B cell (primary cell): ENCODE measurements at regions not wholly inside any gene's neighbourhood (a gene's known extent, or its start where the extent isn't known, plus 50 kb on each side); places are given as distances from the start of the nearest gene placed in this dataset.
A peak's percentile ranks its signal among the peaks of the same experiment; 100 is the strongest.
"Not testable (repeated sequence)": the region's sequence is repeated elsewhere in the genome, so short reads cannot be mapped to it uniquely, and the experiment has no call there.

Experiments used
- ATAC-seq: fragments of 200-7000 bp; cut with Tn5 transposase; one replicate; pipeline ENCODE4 v1.10.0; 2021; ENCODE audit warnings: low read depth, mild to moderate bottlenecking, moderate number of reproducible peaks, moderate library complexity
- CTCF ChIA-PET: fragments of 350-600 bp; sonication (Branson Sonifier 250); formaldehyde crosslinking; loops from one replicate; lab custom pipeline; 2021; ENCODE audit warnings: antibody characterized with exemption, inconsistent platforms; lab: Charles Lee
- POLR2A ChIA-PET: fragments of 350-600 bp; sonication (Branson Sonifier 250); formaldehyde crosslinking; loops from one replicate; lab custom pipeline; 2021; ENCODE audit warnings: antibody characterized with exemption; lab: Charles Lee
- DNase-seq: peaks from one replicate; pipeline ENCODE4 v3.0.0; 2013
- H2AFZ ChIP-seq: 2 replicates; pipeline ENCODE4 v1.6.1; 2012; ENCODE audit warnings: mild to moderate bottlenecking, low read depth, low read length; ENCODE audit not compliant: insufficient read depth, poor library complexity, severe bottlenecking
- H3K27ac ChIP-seq, 2 donors: 1 replicate in 1 of 2; 2 replicates in 1 of 2; pipeline ENCODE4 v1.5.1; 2012 to 2013; ENCODE audit warnings: low read length in 2 of 2, mild to moderate bottlenecking in 2 of 2, moderate library complexity in 1 of 2
- H3K27me3 ChIP-seq, 4 experiments: fragments of 200-600 bp in 1 of 4; sonication (generic) in 1 of 4; replicated peaks in 1 of 4; 1 replicate in 2 of 4; 2 replicates in 2 of 4; pipeline versions ENCODE4 v1.6.1 to v1.7.0; 2013 to 2016; ENCODE audit warnings: low read length in 3 of 4, mild to moderate bottlenecking in 2 of 4, mixed read lengths in 1 of 4, moderate library complexity in 1 of 4; ENCODE audit not compliant: insufficient read depth in 4 of 4, control insufficient read depth in 3 of 4; ENCODE audit errors: control extremely low read depth in 1 of 4
- H3K36me3 ChIP-seq, 2 experiments: replicated peaks in 1 of 2; 1 replicate in 1 of 2; 2 replicates in 1 of 2; pipeline versions ENCODE4 v1.6.1 to v1.7.1; 2013; ENCODE audit warnings: low read length in 1 of 2; ENCODE audit not compliant: insufficient read depth in 2 of 2, control insufficient read depth in 1 of 2; ENCODE audit errors: control extremely low read depth in 1 of 2, extremely low read depth in 1 of 2
- H3K4me1 ChIP-seq, 2 donors: fragments of 200-600 bp in 1 of 2; sonication (generic) in 1 of 2; 1 replicate in 1 of 2; 2 replicates in 1 of 2; pipeline versions ENCODE4 v1.5.1 to v1.6.1; 2013 to 2017; ENCODE audit warnings: low read length in 2 of 2; ENCODE audit not compliant: control insufficient read depth in 2 of 2, insufficient read depth in 2 of 2
- H3K4me2 ChIP-seq: replicated peaks from 2 replicates; pipeline ENCODE3; 2012; ENCODE audit warnings: mild to moderate bottlenecking, low read depth, low read length; ENCODE audit not compliant: poor library complexity, severe bottlenecking
- H3K4me3 ChIP-seq, 5 experiments: fragments of 200-600 bp in 1 of 5; sonication (generic) in 1 of 5; 1 replicate in 3 of 5; 2 replicates in 2 of 5; pipeline versions ENCODE4 v1.5.1 to v1.7.0; 2011 to 2016; ENCODE audit warnings: low read length in 4 of 5, mild to moderate bottlenecking in 4 of 5, low read depth in 2 of 5, control low read depth in 1 of 5, moderate library complexity in 1 of 5; ENCODE audit not compliant: insufficient read depth in 1 of 5; ENCODE audit errors: control extremely low read depth in 1 of 5, extremely low read depth in 1 of 5
- H3K79me2 ChIP-seq: fragments of 200-600 bp; sonication (generic); one replicate; pipeline ENCODE4 v1.6.0; 2016; ENCODE audit warnings: low read length; ENCODE audit not compliant: control insufficient read depth, insufficient read depth
- H3K9ac ChIP-seq: fragments of 200-600 bp; sonication (generic); 2 replicates; pipeline ENCODE4 v1.6.1; 2017; ENCODE audit warnings: mild to moderate bottlenecking, low read length, moderate library complexity
- H3K9me3 ChIP-seq, 3 donors: one replicate each; pipeline versions ENCODE4 v1.6.1 to v1.7.1; 2013; ENCODE audit warnings: low read length in 2 of 3; ENCODE audit not compliant: control insufficient read depth in 2 of 3, insufficient read depth in 1 of 3; ENCODE audit errors: control extremely low read depth in 1 of 3
- H4K20me1 ChIP-seq: 2 replicates; pipeline ENCODE4 v1.6.0; 2012; ENCODE audit warnings: mild to moderate bottlenecking, low read length; ENCODE audit not compliant: insufficient read depth, control insufficient read depth, poor library complexity, severe bottlenecking
- H3K27ac Mint-ChIP-seq: one replicate; pipeline ENCODE4 v1.8.0; 2021; ENCODE audit warnings: mixed read lengths
- H3K27me3 Mint-ChIP-seq: one replicate; pipeline ENCODE4 v1.8.0; 2021; ENCODE audit warnings: mixed read lengths
- H3K4me1 Mint-ChIP-seq: one replicate; pipeline ENCODE4 v1.8.0; 2021; ENCODE audit warnings: mixed read lengths
- H3K4me3 Mint-ChIP-seq: one replicate; pipeline ENCODE4 v1.8.0; 2021; ENCODE audit warnings: mixed read lengths
- H3K9me3 Mint-ChIP-seq: one replicate; pipeline ENCODE4 v1.8.0; 2022; ENCODE audit warnings: mixed read lengths; ENCODE audit not compliant: insufficient read depth
- CTCF ChIP-seq: fragments of 200-600 bp; IDR thresholded peaks from one replicate; pipeline ENCODE4 v1.8.0; 2022; ENCODE audit warnings: antibody characterized with exemption, mild to moderate bottlenecking
- EZH2 ChIP-seq: IDR thresholded peaks from 2 replicates; pipeline ENCODE4 v1.6.1; 2012; ENCODE audit warnings: borderline replicate concordance, low read depth, mild to moderate bottlenecking, moderate library complexity, low read length; ENCODE audit not compliant: insufficient read depth, poor library complexity, severe bottlenecking
- WGBS: methylation state at CpG from one replicate; pipeline ENCODE4 v1.1.5; 2013; ENCODE audit warnings: missing lambda C conversion rate; ENCODE audit not compliant: insufficient coverage; 5-methylcytosine and 5-hydroxymethylcytosine counted together
- intact Hi-C: fragments of 100-400 bp; cut with micrococcal nuclease; formaldehyde crosslinking; loops from one replicate; pipeline ENCODE4 v1.10.0; 2022

GRCh38 chr20:50450881-50451752 lies 59.1 kb upstream of the PTPN1 start:
- ChIA-PET POLR2A (no interaction called here), CTCF (interaction anchor here (1.0 to 1.9 kb wide), 4 partner anchors 9 to 264 kb away, joined by 3 to 8 read pairs (median 4); no protein-coding TSS in a partner anchor)
- H2AFZ ChIP-seq, result peak overlapping the region; percentile 32
- no peaks in the 10 kb centered on the region for H4K20me1 ChIP-seq
- no peak overlapping the region for H3K27ac ChIP-seq
- Mint-ChIP-seq H3K27ac (no peak overlapping the region), H3K27me3 (peaks cover 73% of the 10 kb centered on the region), H3K4me1 (peaks cover 9% of the 10 kb centered on the region), H3K9me3 (no peaks in the 10 kb centered on the region), H3K4me3 (peak overlapping the region; percentile 26)
- peaks cover 0 to 34% (median 8%) of the 10 kb centered on the region in 4 experiments for H3K27me3 ChIP-seq
- TF ChIP-seq EZH2, result no peak
- TF ChIP-seq CTCF, result no peak
- DNase-seq, result no peak
- H3K9me3 ChIP-seq, result peaks cover 0 to 8% (median 0%) of the 10 kb centered on the region in 3 donors
- H3K4me3 ChIP-seq, result no peak overlapping the region
- H3K79me2 ChIP-seq, result no peaks in the 10 kb centered on the region
- WGBS, result 9% methylated on average over 18 of the region's 19 CpGs
- H3K36me3 ChIP-seq, result no peaks in the 10 kb centered on the region
- H3K9ac ChIP-seq, result peak overlapping the region; percentile 23
- H3K4me1 ChIP-seq, result peaks cover 3 to 8% of the 10 kb centered on the region in 2 donors
- H3K4me2 ChIP-seq, result peak overlapping the region; percentile 27
- ATAC-seq, result peak; percentile 39
- intact Hi-C loops, result no loop called here

- ATAC-seq, H3K27ac ChIP-seq, DNase-seq, H3K9me3 ChIP-seq, H3K27ac Mint-ChIP-seq, H3K4me3 ChIP-seq, H3K4me1 Mint-ChIP-seq, POLR2A ChIA-PET, H4K20me1 ChIP-seq, H3K79me2 ChIP-seq, H3K9ac ChIP-seq, H3K4me2 ChIP-seq, H3K4me3 Mint-ChIP-seq, H3K36me3 ChIP-seq, H3K9me3 Mint-ChIP-seq, H3K4me1 ChIP-seq, H2AFZ ChIP-seq, intact Hi-C loops: not testable (repeated sequence)
- H3K27me3 ChIP-seq, result peaks cover 0 to 40% (median 9%) of the 10 kb centered on the region in 4 experiments
- 88% methylated on average over 2 of the region's 9 CpGs for WGBS
- CTCF ChIA-PET, result interaction anchor here (1.0 to 1.9 kb wide), 3 partner anchors 9 to 128 kb away, joined by 3 to 8 read pairs (median 4); no protein-coding TSS in a partner anchor
- H3K27me3 Mint-ChIP-seq, result peaks cover 74% of the 10 kb centered on the region
Measured at GRCh38 chr20:50451792-50452425, 58.3 kb upstream of the PTPN1 start.
